CD4-positive, CD25-positive, alpha-beta regulatory T cell (primary cell): ENCODE measurements at regions not wholly inside any gene's neighbourhood (a gene's known extent, or its start where the extent isn't known, plus 50 kb on each side); places are given as distances from the start of the nearest gene placed in this dataset.

Experiments used
- ATAC-seq, 2 donors: fragments of 150-1000 bp; cut with Tn5 transposase; one replicate each; pipeline ENCODE4 v1.10.0; 2021; ENCODE audit warnings: low read depth in 2 of 2, moderate number of reproducible peaks in 2 of 2, moderate library complexity in 1 of 2
- DNase-seq, 3 donors: peaks; one replicate each; pipeline versions ENCODE4 v3.0.0 to v3.0.0-alpha.2; 2012 to 2022; ENCODE audit warnings: mixed read lengths in 1 of 3
- H3K27ac ChIP-seq: one replicate; pipeline ENCODE4 v1.7.0; 2013; ENCODE audit warnings: mild to moderate bottlenecking, low read length; ENCODE audit not compliant: insufficient read depth, poor library complexity, severe bottlenecking
- H3K27me3 ChIP-seq: one replicate; pipeline ENCODE4 v1.7.0; 2013; ENCODE audit warnings: low read length; ENCODE audit not compliant: control insufficient read depth, insufficient read depth
- H3K36me3 ChIP-seq: one replicate; pipeline ENCODE4 v1.7.0; 2013; ENCODE audit warnings: mild to moderate bottlenecking, low read length, moderate library complexity; ENCODE audit not compliant: control insufficient read depth, insufficient read depth
- H3K4me1 ChIP-seq: 2 replicates; pipeline ENCODE4 v1.7.0; 2013; ENCODE audit warnings: mild to moderate bottlenecking, low read length; ENCODE audit not compliant: insufficient read depth, control insufficient read depth, poor library complexity, severe bottlenecking
- H3K4me3 ChIP-seq: one replicate; pipeline ENCODE4 v1.7.0; 2013; ENCODE audit warnings: low read depth, mild to moderate bottlenecking, low read length, moderate library complexity
- H3K9me3 ChIP-seq, 2 experiments: 1 replicate in 1 of 2; 2 replicates in 1 of 2; pipeline ENCODE4 v1.7.0; 2013; ENCODE audit warnings: low read length in 2 of 2, mild to moderate bottlenecking in 1 of 2, moderate library complexity in 1 of 2; ENCODE audit not compliant: control insufficient read depth in 2 of 2
- H3K27ac Mint-ChIP-seq, 3 donors: one replicate each; pipeline ENCODE4 v1.8.0; 2020 to 2022; ENCODE audit warnings: mild to moderate bottlenecking in 3 of 3, mixed read lengths in 3 of 3, moderate library complexity in 2 of 3
- H3K27me3 Mint-ChIP-seq: one replicate; pipeline ENCODE4 v1.8.0; 2022; ENCODE audit warnings: mild to moderate bottlenecking, mixed read lengths
- H3K36me3 Mint-ChIP-seq: one replicate; pipeline ENCODE4 v1.8.0; 2020; ENCODE audit warnings: mixed read lengths
- H3K4me1 Mint-ChIP-seq, 4 donors: one replicate each; pipeline ENCODE4 v1.8.0; 2020 to 2022; ENCODE audit warnings: mixed read lengths in 4 of 4, mild to moderate bottlenecking in 1 of 4
- H3K4me3 Mint-ChIP-seq, 4 donors: one replicate each; pipeline ENCODE4 v1.8.0; 2020 to 2022; ENCODE audit warnings: mild to moderate bottlenecking in 4 of 4, mixed read lengths in 4 of 4, moderate library complexity in 3 of 4
- H3K9me3 Mint-ChIP-seq, 7 donors: one replicate each; pipeline ENCODE4 v1.8.0; 2020 to 2022; ENCODE audit warnings: mixed read lengths in 7 of 7, mild to moderate bottlenecking in 3 of 7, moderate library complexity in 2 of 7

GRCh38 chr6:20326422-20326728 is 75.3 kb upstream of the E2F3 start:
- Mint-ChIP-seq H3K27ac (no peak overlapping the region), H3K27me3 (peaks cover 5% of the 10 kb centered on the region), H3K36me3 (peaks cover 7% of the 10 kb centered on the region), H3K4me3 (no peak overlapping the region), H3K4me1 (peaks cover 0 to 5% (median under 1%) of the 10 kb centered on the region in 4 donors), H3K9me3 (peaks cover 0 to 5% (median 0%) of the 10 kb centered on the region in 7 donors)
- DNase-seq (no peak), ATAC-seq (no peak)
- Histone ChIP-seq H3K9me3 (no peaks in the 10 kb centered on the region), H3K36me3 (no peaks in the 10 kb centered on the region), H3K27me3 (peaks cover 3% of the 10 kb centered on the region), H3K4me3 (no peak overlapping the region), H3K4me1 (no peaks in the 10 kb centered on the region), H3K27ac (no peak overlapping the region)

- H3K4me1 ChIP-seq = no peaks in the 10 kb centered on the region
- H3K36me3 ChIP-seq = no peaks in the 10 kb centered on the region
- no peaks in the 10 kb centered on the region for H3K9me3 ChIP-seq
- no peak overlapping the region for H3K4me3 Mint-ChIP-seq
- ATAC-seq (no peak), DNase-seq (no peak)
- H3K4me3 ChIP-seq = no peak overlapping the region
- peaks cover 0 to 5% (median 0%) of the 10 kb centered on the region in 7 donors for H3K9me3 Mint-ChIP-seq
- peaks cover 0 to 5% (median 0%) of the 10 kb centered on the region in 4 donors for H3K4me1 Mint-ChIP-seq
- peaks cover 7% of the 10 kb centered on the region for H3K36me3 Mint-ChIP-seq
- H3K27ac Mint-ChIP-seq = no peak overlapping the region
- peaks cover 3% of the 10 kb centered on the region for H3K27me3 ChIP-seq
- no peak overlapping the region for H3K27ac ChIP-seq
- H3K27me3 Mint-ChIP-seq = peaks cover 10% of the 10 kb centered on the region
Measured at GRCh38 chr6:20327141-20327540, 74.5 kb upstream of the E2F3 start.

GRCh38 chr6:20328266-20328923 is 73.3 kb upstream of the E2F3 start:
- Histone ChIP-seq H3K4me1 (no peaks in the 10 kb centered on the region), H3K36me3 (no peaks in the 10 kb centered on the region), H3K27me3 (peaks cover 3% of the 10 kb centered on the region), H3K27ac (no peak overlapping the region), H3K9me3 (no peaks in the 10 kb centered on the region), H3K4me3 (no peak overlapping the region)
- no peak overlapping the region for H3K27ac Mint-ChIP-seq
- no peaks in the 10 kb centered on the region for H3K4me1 Mint-ChIP-seq
- H3K4me3 Mint-ChIP-seq = no peak overlapping the region
- peaks cover 7% of the 10 kb centered on the region for H3K36me3 Mint-ChIP-seq
- ATAC-seq (no peak), DNase-seq (no peak)
- H3K27me3 Mint-ChIP-seq = peaks cover 10% of the 10 kb centered on the region
- peaks cover 0 to 5% (median 0%) of the 10 kb centered on the region in 7 donors for H3K9me3 Mint-ChIP-seq

GRCh38 chr6:20328924-20329300 is 72.8 kb upstream of the E2F3 start:
- Mint-ChIP-seq H3K27ac (no peak overlapping the region), H3K4me1 (peaks cover 0 to 4% (median 0%) of the 10 kb centered on the region in 4 donors), H3K36me3 (peaks cover 7% of the 10 kb centered on the region), H3K9me3 (peaks cover 0 to 5% (median 0%) of the 10 kb centered on the region in 7 donors), H3K27me3 (peaks cover 10% of the 10 kb centered on the region), H3K4me3 (no peak overlapping the region)
- Histone ChIP-seq H3K27me3 (peaks cover 3% of the 10 kb centered on the region), H3K36me3 (no peaks in the 10 kb centered on the region), H3K4me3 (no peak overlapping the region), H3K27ac (no peak overlapping the region), H3K9me3 (no peaks in the 10 kb centered on the region), H3K4me1 (no peaks in the 10 kb centered on the region)
- ATAC-seq (no peak), DNase-seq (no peak)

GRCh38 chr6:20331042-20331441 is 70.6 kb upstream of the E2F3 start:
- ATAC-seq (no peak), DNase-seq (no peak)
- Mint-ChIP-seq H3K27me3 (peaks cover 10% of the 10 kb centered on the region), H3K27ac (no peak overlapping the region), H3K4me1 (peaks cover 9 to 17% (median 12%) of the 10 kb centered on the region in 4 donors), H3K9me3 (peaks cover 0 to 5% (median 0%) of the 10 kb centered on the region in 7 donors), H3K36me3 (peaks cover 7% of the 10 kb centered on the region), H3K4me3 (no peak overlapping the region)
- no peak overlapping the region for H3K27ac ChIP-seq
- H3K9me3 ChIP-seq = no peaks in the 10 kb centered on the region
- H3K4me3 ChIP-seq = no peak overlapping the region
- H3K27me3 ChIP-seq = peaks cover 3% of the 10 kb centered on the region
- H3K4me1 ChIP-seq = peaks cover 8% of the 10 kb centered on the region
- no peaks in the 10 kb centered on the region for H3K36me3 ChIP-seq

- DNase-seq (no peak), ATAC-seq (no peak)
- peaks cover 0 to 5% (median 0%) of the 10 kb centered on the region in 7 donors for H3K9me3 Mint-ChIP-seq
- H3K9me3 ChIP-seq = no peaks in the 10 kb centered on the region
- H3K27me3 ChIP-seq = peaks cover 3% of the 10 kb centered on the region
- peaks cover 7% of the 10 kb centered on the region for H3K36me3 Mint-ChIP-seq
- H3K27ac ChIP-seq = no peak overlapping the region
- H3K36me3 ChIP-seq = no peaks in the 10 kb centered on the region
- H3K4me3 Mint-ChIP-seq = no peak overlapping the region
- peaks cover 10% of the 10 kb centered on the region for H3K27me3 Mint-ChIP-seq
- peaks cover 14% of the 10 kb centered on the region for H3K4me1 ChIP-seq
- peaks cover 13 to 22% (median 17%) of the 10 kb centered on the region in 4 donors for H3K4me1 Mint-ChIP-seq
- no peak overlapping the region for H3K4me3 ChIP-seq
- no peak overlapping the region for H3K27ac Mint-ChIP-seq
Measured at GRCh38 chr6:20331625-20332024, 70.1 kb upstream of the E2F3 start.

GRCh38 chr6:20332441-20333006 is 69.2 kb upstream of the E2F3 start:
- ATAC-seq (no peak), DNase-seq (no peak)
- H3K4me3 ChIP-seq = no peak overlapping the region
- H3K36me3 ChIP-seq = no peaks in the 10 kb centered on the region
- H3K27me3 ChIP-seq = peaks cover 3% of the 10 kb centered on the region
- no peak overlapping the region for H3K27ac ChIP-seq
- no peak overlapping the region for H3K27ac Mint-ChIP-seq
- peaks cover 15% of the 10 kb centered on the region for H3K4me1 ChIP-seq
- no peak overlapping the region for H3K4me3 Mint-ChIP-seq
- H3K9me3 Mint-ChIP-seq = peaks cover 0 to 1% (median 0%) of the 10 kb centered on the region in 7 donors
- H3K4me1 Mint-ChIP-seq = peaks cover 13 to 25% (median 22%) of the 10 kb centered on the region in 4 donors
- no peaks in the 10 kb centered on the region for H3K9me3 ChIP-seq
- peaks cover 5% of the 10 kb centered on the region for H3K27me3 Mint-ChIP-seq
- H3K36me3 Mint-ChIP-seq = peaks cover 1% of the 10 kb centered on the region

- no peak overlapping the region for H3K27ac Mint-ChIP-seq
- no peak overlapping the region for H3K4me3 Mint-ChIP-seq
- H3K9me3 Mint-ChIP-seq = peaks cover 0 to 1% (median 0%) of the 10 kb centered on the region in 7 donors
Measured at GRCh38 chr6:20333721-20334269, 67.9 kb upstream of the E2F3 start.

More at GRCh38 chr6:20333721-20334269, 67.9 kb upstream of the E2F3 start:
- Histone ChIP-seq H3K4me1 (peaks cover 15% of the 10 kb centered on the region), H3K4me3 (no peak overlapping the region), H3K9me3 (no peaks in the 10 kb centered on the region), H3K27me3 (peaks cover 3% of the 10 kb centered on the region), H3K36me3 (no peaks in the 10 kb centered on the region), H3K27ac (no peak overlapping the region)
- ATAC-seq = no peak
- DNase-seq = no peak
- Mint-ChIP-seq H3K27me3 (peaks cover 4% of the 10 kb centered on the region), H3K4me1 (peaks cover 13 to 25% (median 22%) of the 10 kb centered on the region in 4 donors), H3K36me3 (no peaks in the 10 kb centered on the region)
